ENCODE measurements at regions not wholly inside any gene's neighbourhood (a gene's known extent, or its start where the extent isn't known, plus 50 kb on each side); places are given as distances from the start of the nearest gene placed in this dataset.

GRCh38 chr3:165667676-165668075 is 169.5 kb downstream of the BCHE start:
- TF ChIP-seq CTCF (conservative IDR thresholded peaks at IDR 0.05; ENCODE audit: low read depth, low read length) (no peak), EZH2 (IDR thresholded peaks at IDR 0.05; ENCODE audit: low read length, unreplicated experiment) (no peak), EZH2phosphoT487 (IDR thresholded peaks at IDR 0.05; ENCODE audit: borderline replicate concordance, low read length) (no peak)

All from PC-3 (cell line).